ENCODE measurements at regions not wholly inside any gene's neighbourhood (a gene's known extent, or its start where the extent isn't known, plus 50 kb on each side); places are given as distances from the start of the nearest gene placed in this dataset.

DNA sequence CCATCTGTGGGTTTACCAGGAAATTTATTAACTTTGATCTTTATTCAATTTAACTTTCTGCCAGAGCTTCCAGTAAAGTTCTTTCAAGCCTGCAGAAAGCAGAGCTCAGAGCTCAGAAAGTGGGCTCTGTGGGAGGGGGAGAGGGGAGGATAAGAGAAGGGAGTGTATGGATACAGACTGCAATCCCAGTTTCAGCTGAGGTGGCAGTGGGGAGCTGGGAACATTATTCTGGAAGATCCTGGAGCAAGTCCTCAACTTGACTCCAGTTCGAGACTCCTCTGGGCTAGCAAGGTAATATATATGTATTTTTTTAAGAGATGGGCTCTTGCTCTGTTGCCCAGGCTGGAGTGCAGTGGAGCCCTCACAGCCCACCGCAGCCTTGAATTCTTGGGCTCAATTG, 108.9 kb upstream of the NABP1 start:
- TF ChIP-seq POLR2AphosphoS5 (IDR thresholded peaks at IDR 0.05; ENCODE audit: low read depth, low read length) (no peak), SIN3A (IDR thresholded peaks at IDR 0.05; ENCODE audit: borderline replicate concordance, insufficient read depth, low read length) (no peak), TAF1 (IDR thresholded peaks at IDR 0.05; ENCODE audit: borderline replicate concordance, insufficient read depth, low read length) (no peak)
- TF ChIP-seq, protein P1, sequence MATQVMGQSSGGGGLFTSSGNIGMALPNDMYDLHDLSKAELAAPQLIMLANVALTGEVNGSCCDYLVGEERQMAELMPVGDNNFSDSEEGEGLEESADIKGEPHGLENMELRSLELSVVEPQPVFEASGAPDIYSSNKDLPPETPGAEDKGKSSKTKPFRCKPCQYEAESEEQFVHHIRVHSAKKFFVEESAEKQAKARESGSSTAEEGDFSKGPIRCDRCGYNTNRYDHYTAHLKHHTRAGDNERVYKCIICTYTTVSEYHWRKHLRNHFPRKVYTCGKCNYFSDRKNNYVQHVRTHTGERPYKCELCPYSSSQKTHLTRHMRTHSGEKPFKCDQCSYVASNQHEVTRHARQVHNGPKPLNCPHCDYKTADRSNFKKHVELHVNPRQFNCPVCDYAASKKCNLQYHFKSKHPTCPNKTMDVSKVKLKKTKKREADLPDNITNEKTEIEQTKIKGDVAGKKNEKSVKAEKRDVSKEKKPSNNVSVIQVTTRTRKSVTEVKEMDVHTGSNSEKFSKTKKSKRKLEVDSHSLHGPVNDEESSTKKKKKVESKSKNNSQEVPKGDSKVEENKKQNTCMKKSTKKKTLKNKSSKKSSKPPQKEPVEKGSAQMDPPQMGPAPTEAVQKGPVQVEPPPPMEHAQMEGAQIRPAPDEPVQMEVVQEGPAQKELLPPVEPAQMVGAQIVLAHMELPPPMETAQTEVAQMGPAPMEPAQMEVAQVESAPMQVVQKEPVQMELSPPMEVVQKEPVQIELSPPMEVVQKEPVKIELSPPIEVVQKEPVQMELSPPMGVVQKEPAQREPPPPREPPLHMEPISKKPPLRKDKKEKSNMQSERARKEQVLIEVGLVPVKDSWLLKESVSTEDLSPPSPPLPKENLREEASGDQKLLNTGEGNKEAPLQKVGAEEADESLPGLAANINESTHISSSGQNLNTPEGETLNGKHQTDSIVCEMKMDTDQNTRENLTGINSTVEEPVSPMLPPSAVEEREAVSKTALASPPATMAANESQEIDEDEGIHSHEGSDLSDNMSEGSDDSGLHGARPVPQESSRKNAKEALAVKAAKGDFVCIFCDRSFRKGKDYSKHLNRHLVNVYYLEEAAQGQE (IDR thresholded peaks at IDR 0.05; ENCODE audit: insufficient read depth in 1 of 2, low read depth in 2 of 2, low read length in 2 of 2), result no peak

All from PFSK-1 (cell line).